ENCODE measurements at regions not wholly inside any gene's neighbourhood (a gene's known extent, or its start where the extent isn't known, plus 50 kb on each side); places are given as distances from the start of the nearest gene placed in this dataset.

GRCh38 chr9:71218774-71219173 lies 97.4 kb upstream of the TRPM3 start:
- ChIA-PET POLR2A (ENCODE audit: unreplicated experiment) (no interaction called here), CTCF (no interaction called here)
- no peaks in the 10 kb centered on the region for H3F3A ChIP-seq (ENCODE audit: low read length, unreplicated experiment)
- no peaks in the 10 kb centered on the region for H3K9me2 ChIP-seq (replicated peaks; ENCODE audit: low read length)
- H2AFZ ChIP-seq (ENCODE audit: low read length) = no peak overlapping the region
- H3K4me3 ChIP-seq (ENCODE audit: low read length) = no peak overlapping the region
- no peaks in the 10 kb centered on the region for H3K4me1 ChIP-seq (ENCODE audit: insufficient read depth, low read length)
- no peaks in the 10 kb centered on the region for H3K27me3 ChIP-seq (ENCODE audit: low read length)
- no peak for ATAC-seq
- intact Hi-C loops (cut with micrococcal nuclease) = no loop called here
- BruUV-seq (replicated peaks) = no TSS peak
- H3K9ac ChIP-seq (ENCODE audit: low read length) = no peak overlapping the region
- DNase-seq = no peak
- H3K9me3 ChIP-seq (ENCODE audit: low read length) = no peaks in the 10 kb centered on the region
- H4K20me1 ChIP-seq (ENCODE audit: low read length) = no peaks in the 10 kb centered on the region
- H3K27ac ChIP-seq (ENCODE audit: low read length) = no peak overlapping the region
- H3K36me3 ChIP-seq (ENCODE audit: low read depth, low read length) = no peaks in the 10 kb centered on the region
- no peak for TF ChIP-seq EZH2phosphoT487 (IDR thresholded peaks at IDR 0.05; ENCODE audit: borderline replicate concordance, low read length)
- no peak for TF ChIP-seq EZH2 (IDR thresholded peaks at IDR 0.05; ENCODE audit: low read length, unreplicated experiment)
- TF ChIP-seq, protein P1, sequence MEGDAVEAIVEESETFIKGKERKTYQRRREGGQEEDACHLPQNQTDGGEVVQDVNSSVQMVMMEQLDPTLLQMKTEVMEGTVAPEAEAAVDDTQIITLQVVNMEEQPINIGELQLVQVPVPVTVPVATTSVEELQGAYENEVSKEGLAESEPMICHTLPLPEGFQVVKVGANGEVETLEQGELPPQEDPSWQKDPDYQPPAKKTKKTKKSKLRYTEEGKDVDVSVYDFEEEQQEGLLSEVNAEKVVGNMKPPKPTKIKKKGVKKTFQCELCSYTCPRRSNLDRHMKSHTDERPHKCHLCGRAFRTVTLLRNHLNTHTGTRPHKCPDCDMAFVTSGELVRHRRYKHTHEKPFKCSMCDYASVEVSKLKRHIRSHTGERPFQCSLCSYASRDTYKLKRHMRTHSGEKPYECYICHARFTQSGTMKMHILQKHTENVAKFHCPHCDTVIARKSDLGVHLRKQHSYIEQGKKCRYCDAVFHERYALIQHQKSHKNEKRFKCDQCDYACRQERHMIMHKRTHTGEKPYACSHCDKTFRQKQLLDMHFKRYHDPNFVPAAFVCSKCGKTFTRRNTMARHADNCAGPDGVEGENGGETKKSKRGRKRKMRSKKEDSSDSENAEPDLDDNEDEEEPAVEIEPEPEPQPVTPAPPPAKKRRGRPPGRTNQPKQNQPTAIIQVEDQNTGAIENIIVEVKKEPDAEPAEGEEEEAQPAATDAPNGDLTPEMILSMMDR (conservative IDR thresholded peaks at IDR 0.05; ENCODE audit: low read depth, low read length) = no peak
- H3K79me2 ChIP-seq (ENCODE audit: low read length) = no peaks in the 10 kb centered on the region
- H3K4me2 ChIP-seq (ENCODE audit: low read length) = no peak overlapping the region

GRCh38 chr9:71213633-71214032 lies 92.2 kb upstream of the TRPM3 start:
- Histone ChIP-seq H3K4me3 (ENCODE audit: low read length) (no peak overlapping the region), H3K27me3 (ENCODE audit: low read length) (no peaks in the 10 kb centered on the region), H3F3A (ENCODE audit: low read length, unreplicated experiment) (no peaks in the 10 kb centered on the region), H3K4me1 (ENCODE audit: insufficient read depth, low read length) (no peaks in the 10 kb centered on the region), H2AFZ (ENCODE audit: low read length) (no peak overlapping the region), H3K9me3 (ENCODE audit: low read length) (no peaks in the 10 kb centered on the region), H3K79me2 (ENCODE audit: low read length) (no peaks in the 10 kb centered on the region), H4K20me1 (ENCODE audit: low read length) (no peaks in the 10 kb centered on the region), H3K9me2 (replicated peaks; ENCODE audit: low read length) (no peaks in the 10 kb centered on the region), H3K9ac (ENCODE audit: low read length) (no peak overlapping the region), H3K27ac (ENCODE audit: low read length) (no peak overlapping the region), H3K4me2 (ENCODE audit: low read length) (no peak overlapping the region), H3K36me3 (ENCODE audit: low read depth, low read length) (no peaks in the 10 kb centered on the region)
- no TSS peak for BruUV-seq (replicated peaks)
- ChIA-PET POLR2A (ENCODE audit: unreplicated experiment) (no interaction called here), CTCF (no interaction called here)
- intact Hi-C loops (cut with micrococcal nuclease) = no loop called here
- DNase-seq (no peak), ATAC-seq (no peak)
- TF ChIP-seq EZH2 (IDR thresholded peaks at IDR 0.05; ENCODE audit: low read length, unreplicated experiment) (no peak), EZH2phosphoT487 (IDR thresholded peaks at IDR 0.05; ENCODE audit: borderline replicate concordance, low read length) (no peak)
- TF ChIP-seq, protein P1 (conservative IDR thresholded peaks at IDR 0.05; ENCODE audit: low read depth, low read length) = no peak

DNA sequence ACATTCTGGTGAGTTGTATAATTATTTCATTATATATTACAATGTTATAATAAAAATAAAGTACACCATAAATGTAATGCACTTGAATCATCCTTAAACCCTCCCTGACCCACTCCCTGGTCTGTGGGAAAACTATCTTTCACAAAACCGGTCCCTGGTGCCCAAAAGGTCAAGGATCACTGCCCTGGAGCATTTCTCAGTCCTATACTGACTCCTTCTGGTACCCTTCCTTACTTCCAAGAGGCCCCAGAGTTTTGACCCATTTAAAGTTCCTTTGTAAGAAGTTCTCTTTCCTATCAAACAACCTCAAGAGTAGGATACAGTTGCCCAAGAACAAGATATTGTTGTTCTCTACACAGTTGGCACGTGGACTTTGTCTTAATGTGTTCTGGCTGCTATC lies 88.9 kb upstream of the TRPM3 start:
- Histone ChIP-seq H3K27me3 (ENCODE audit: low read length) (no peaks in the 10 kb centered on the region), H3K9me3 (ENCODE audit: low read length) (no peaks in the 10 kb centered on the region), H2AFZ (ENCODE audit: low read length) (no peak overlapping the region), H3K79me2 (ENCODE audit: low read length) (no peaks in the 10 kb centered on the region), H3K4me1 (ENCODE audit: insufficient read depth, low read length) (no peaks in the 10 kb centered on the region), H4K20me1 (ENCODE audit: low read length) (no peaks in the 10 kb centered on the region), H3K9me2 (replicated peaks; ENCODE audit: low read length) (no peaks in the 10 kb centered on the region), H3K4me3 (ENCODE audit: low read length) (no peak overlapping the region), H3K27ac (ENCODE audit: low read length) (no peak overlapping the region), H3K36me3 (ENCODE audit: low read depth, low read length) (no peaks in the 10 kb centered on the region), H3K9ac (ENCODE audit: low read length) (no peak overlapping the region), H3F3A (ENCODE audit: low read length, unreplicated experiment) (no peaks in the 10 kb centered on the region), H3K4me2 (ENCODE audit: low read length) (no peak overlapping the region)
- ATAC-seq (no peak), DNase-seq (no peak)
- POLR2A ChIA-PET (ENCODE audit: unreplicated experiment) = no interaction called here
- TF ChIP-seq, protein P1 (conservative IDR thresholded peaks at IDR 0.05; ENCODE audit: low read depth, low read length) = no peak
- TF ChIP-seq EZH2 (IDR thresholded peaks at IDR 0.05; ENCODE audit: low read length, unreplicated experiment) = no peak
- no peak for TF ChIP-seq EZH2phosphoT487 (IDR thresholded peaks at IDR 0.05; ENCODE audit: borderline replicate concordance, low read length)
- CTCF ChIA-PET = no interaction called here
- intact Hi-C loops (cut with micrococcal nuclease) = no loop called here
- BruUV-seq (replicated peaks) = no TSS peak

Data from PC-3 (cell line).